ENCODE measurements at regions not wholly inside any gene's neighbourhood (a gene's known extent, or its start where the extent isn't known, plus 50 kb on each side); places are given as distances from the start of the nearest gene placed in this dataset.

DNA sequence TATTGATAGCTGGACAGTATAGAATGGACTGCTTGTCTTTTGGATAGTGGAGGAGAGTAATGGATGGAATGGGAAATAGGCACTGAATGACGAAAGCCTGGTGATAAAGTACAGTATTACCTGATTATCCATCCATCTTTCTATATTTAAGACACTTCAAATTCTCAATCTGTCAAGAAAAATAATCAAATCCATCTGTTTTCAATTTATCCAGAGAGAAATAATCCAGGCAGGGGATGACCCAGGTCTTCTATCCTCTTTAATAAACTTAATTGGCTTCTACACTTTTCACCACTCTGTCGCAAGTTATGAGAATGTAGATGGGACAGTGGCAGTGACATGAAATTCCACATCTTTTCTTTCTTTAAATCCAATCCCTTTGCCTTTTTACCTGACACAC lies 420.3 kb upstream of the PDZRN3 start:
- Mint-ChIP-seq H3K27me3 (ENCODE audit: low read depth) (no peaks in the 10 kb centered on the region), H3K4me1 (ENCODE audit: low read depth) (no peaks in the 10 kb centered on the region), H3K27ac (no peak overlapping the region), H3K36me3 (ENCODE audit: low read depth) (no peaks in the 10 kb centered on the region), H3K4me3 (no peak overlapping the region), H3K9me3 (ENCODE audit: insufficient read depth) (peaks cover 4% of the 10 kb centered on the region)
- CTCF ChIA-PET: no interaction called here
- POLR2A ChIA-PET: no interaction called here
- DNase-seq (no peak), ATAC-seq (no peak)

DNA sequence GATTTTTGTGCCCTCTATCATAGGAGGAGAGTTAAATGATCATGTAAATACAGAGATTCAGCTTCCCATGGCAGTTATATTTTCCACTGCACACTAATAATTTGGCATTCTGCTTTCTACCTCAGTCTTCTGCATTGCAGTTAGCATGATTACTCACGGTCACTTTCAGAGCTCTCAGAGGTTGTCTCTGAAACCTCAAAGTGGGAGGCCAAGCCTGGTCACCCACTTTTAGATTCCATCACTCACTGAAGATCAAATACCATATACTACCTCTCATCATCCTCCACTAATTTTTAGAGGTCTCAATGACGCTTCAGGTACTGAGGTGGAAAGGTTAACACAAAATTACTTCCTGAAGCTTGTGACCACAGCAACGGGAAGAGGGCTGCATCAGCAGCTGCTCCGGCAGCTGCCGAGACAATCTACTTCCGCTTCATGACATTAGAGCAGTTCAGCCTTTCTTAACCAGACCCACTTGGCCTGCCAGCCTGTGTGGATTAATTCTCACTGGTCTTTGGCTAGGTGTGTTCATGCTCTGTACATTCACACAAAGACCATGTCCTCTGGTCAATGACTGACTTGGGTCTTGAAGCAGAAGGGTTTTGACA lies 416.4 kb upstream of the PDZRN3 start:
- ATAC-seq: no peak
- Mint-ChIP-seq H3K4me3 (no peak overlapping the region), H3K9me3 (ENCODE audit: insufficient read depth) (no peaks in the 10 kb centered on the region), H3K27ac (no peak overlapping the region), H3K4me1 (ENCODE audit: low read depth) (no peaks in the 10 kb centered on the region), H3K36me3 (ENCODE audit: low read depth) (no peaks in the 10 kb centered on the region), H3K27me3 (ENCODE audit: low read depth) (no peaks in the 10 kb centered on the region)
- POLR2A ChIA-PET: no interaction called here
- DNase-seq: no peak
- CTCF ChIA-PET: no interaction called here

DNA sequence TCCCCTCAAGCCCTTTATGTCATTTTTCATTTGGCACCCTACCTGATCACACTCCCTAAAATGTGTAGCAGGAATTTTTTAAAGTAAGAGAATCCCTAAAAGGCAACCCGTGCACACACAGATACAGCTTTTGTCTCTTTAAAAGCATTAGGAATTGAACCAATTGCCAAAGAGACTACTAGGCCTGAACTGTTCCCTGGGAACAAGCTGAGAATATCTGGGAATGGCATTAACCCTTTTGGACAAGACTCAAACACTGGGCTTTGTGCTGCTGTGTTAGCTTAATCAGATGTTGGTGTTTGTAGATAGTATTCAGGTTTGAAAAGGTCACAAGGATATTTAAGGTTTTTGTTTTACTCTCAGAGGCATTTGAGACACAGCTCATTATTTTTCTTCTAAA lies 414.4 kb upstream of the PDZRN3 start:
- ChIA-PET CTCF (no interaction called here), POLR2A (no interaction called here)
- no peaks in the 10 kb centered on the region for H3K27me3 Mint-ChIP-seq (ENCODE audit: low read depth)
- DNase-seq: no peak
- no peak overlapping the region for H3K4me3 Mint-ChIP-seq
- H3K9me3 Mint-ChIP-seq (ENCODE audit: insufficient read depth): no peaks in the 10 kb centered on the region
- H3K27ac Mint-ChIP-seq: no peak overlapping the region
- no peaks in the 10 kb centered on the region for H3K36me3 Mint-ChIP-seq (ENCODE audit: low read depth)
- no peak for ATAC-seq
- H3K4me1 Mint-ChIP-seq (ENCODE audit: low read depth): no peaks in the 10 kb centered on the region

DNA sequence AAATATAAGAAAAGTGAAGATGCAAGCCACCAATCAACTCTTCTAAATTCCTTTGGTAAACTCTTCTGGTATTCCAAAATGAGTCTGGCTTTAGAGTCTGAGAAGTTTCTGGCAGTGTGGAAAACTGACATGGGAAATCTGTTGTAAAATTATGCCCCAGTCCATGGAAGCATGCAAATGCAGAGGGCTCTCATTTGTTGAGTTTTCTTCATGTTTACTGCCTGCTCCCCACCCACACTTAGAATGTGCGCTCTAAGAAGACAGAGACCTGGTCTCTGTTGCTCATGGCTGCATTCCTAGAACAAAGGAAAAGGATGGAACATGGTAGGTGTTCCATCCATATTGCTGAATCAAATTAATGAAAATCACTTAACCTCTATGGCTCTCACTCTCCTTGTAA lies 411.8 kb upstream of the PDZRN3 start:
- Mint-ChIP-seq H3K9me3 (ENCODE audit: insufficient read depth) (no peaks in the 10 kb centered on the region), H3K27ac (no peak overlapping the region), H3K4me3 (no peak overlapping the region), H3K36me3 (ENCODE audit: low read depth) (no peaks in the 10 kb centered on the region), H3K4me1 (ENCODE audit: low read depth) (no peaks in the 10 kb centered on the region), H3K27me3 (ENCODE audit: low read depth) (no peaks in the 10 kb centered on the region)
- ATAC-seq: no peak
- ChIA-PET POLR2A (no interaction called here), CTCF (no interaction called here)
- no peak for DNase-seq

DNA sequence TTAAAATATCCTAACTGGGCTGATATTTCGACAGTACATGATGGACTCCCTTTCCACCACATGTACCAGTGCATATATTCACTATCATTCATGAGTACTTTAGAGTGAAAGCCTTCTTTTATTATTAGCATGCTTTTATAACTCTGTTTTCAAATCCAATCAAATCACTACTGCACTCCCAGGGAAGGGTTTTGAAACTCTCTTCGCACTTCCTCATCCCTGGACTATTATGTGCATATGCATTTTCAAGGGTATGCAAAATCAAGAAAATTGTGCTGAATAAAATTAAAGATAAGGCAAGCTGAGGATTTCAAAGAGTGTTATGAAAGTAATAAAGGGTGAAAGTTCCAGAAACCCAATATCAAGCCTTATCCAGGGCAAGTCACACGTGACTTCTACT lies 411.4 kb upstream of the PDZRN3 start:
- POLR2A ChIA-PET: no interaction called here
- CTCF ChIA-PET: no interaction called here
- H3K4me3 Mint-ChIP-seq: no peak overlapping the region
- H3K27me3 Mint-ChIP-seq (ENCODE audit: low read depth): no peaks in the 10 kb centered on the region
- no peaks in the 10 kb centered on the region for H3K4me1 Mint-ChIP-seq (ENCODE audit: low read depth)
- no peaks in the 10 kb centered on the region for H3K36me3 Mint-ChIP-seq (ENCODE audit: low read depth)
- no peak overlapping the region for H3K27ac Mint-ChIP-seq
- no peak for DNase-seq
- no peak for ATAC-seq
- no peaks in the 10 kb centered on the region for H3K9me3 Mint-ChIP-seq (ENCODE audit: insufficient read depth)

DNA sequence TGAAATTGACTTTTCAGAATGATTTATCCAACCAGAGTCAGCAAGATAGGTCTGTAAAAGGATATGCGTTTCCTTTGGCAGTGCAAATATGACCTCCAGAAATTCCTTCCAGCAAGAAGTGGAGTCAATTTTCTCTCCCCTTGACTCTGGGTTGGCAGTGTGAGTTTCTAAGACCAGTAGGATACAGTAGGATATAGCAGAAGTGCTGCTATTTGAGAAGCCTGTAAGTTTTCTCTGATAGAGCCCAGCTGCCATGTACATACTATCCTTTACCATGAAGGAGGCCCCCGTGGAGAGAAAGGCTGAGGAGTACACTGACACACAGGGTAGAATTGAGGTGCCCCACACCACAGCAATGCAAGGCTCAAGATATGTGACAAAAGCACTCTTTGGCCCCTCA lies 409.1 kb upstream of the PDZRN3 start:
- Mint-ChIP-seq H3K27ac (no peak overlapping the region), H3K4me1 (ENCODE audit: low read depth) (no peaks in the 10 kb centered on the region), H3K27me3 (ENCODE audit: low read depth) (no peaks in the 10 kb centered on the region), H3K4me3 (no peak overlapping the region), H3K9me3 (ENCODE audit: insufficient read depth) (no peaks in the 10 kb centered on the region), H3K36me3 (ENCODE audit: low read depth) (no peaks in the 10 kb centered on the region)
- ChIA-PET POLR2A (no interaction called here), CTCF (no interaction called here)
- ATAC-seq (no peak), DNase-seq (no peak)

DNA sequence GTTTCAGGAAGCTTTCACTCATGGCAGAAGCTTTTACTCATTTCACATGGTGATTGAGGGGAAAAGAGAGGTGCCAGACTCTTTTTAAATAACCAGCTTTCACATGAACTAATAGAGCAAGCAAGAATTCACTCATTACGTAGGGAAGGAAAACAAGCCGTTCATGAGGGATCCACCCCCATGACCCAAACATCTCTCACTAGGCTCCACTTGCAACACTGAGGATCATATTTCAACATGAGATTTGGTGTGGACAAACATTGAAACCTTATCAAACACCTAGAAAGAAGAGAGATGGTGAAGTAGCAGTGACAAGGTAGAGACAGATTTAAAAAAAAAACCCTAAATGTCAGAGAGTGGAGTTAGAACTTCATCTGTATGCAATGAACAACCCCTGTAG lies 408.6 kb upstream of the PDZRN3 start:
- ATAC-seq (no peak), DNase-seq (no peak)
- Mint-ChIP-seq H3K4me3 (no peak overlapping the region), H3K9me3 (ENCODE audit: insufficient read depth) (no peaks in the 10 kb centered on the region), H3K36me3 (ENCODE audit: low read depth) (no peaks in the 10 kb centered on the region), H3K27me3 (ENCODE audit: low read depth) (no peaks in the 10 kb centered on the region), H3K4me1 (ENCODE audit: low read depth) (no peaks in the 10 kb centered on the region), H3K27ac (no peak overlapping the region)
- ChIA-PET POLR2A (no interaction called here), CTCF (no interaction called here)

DNA sequence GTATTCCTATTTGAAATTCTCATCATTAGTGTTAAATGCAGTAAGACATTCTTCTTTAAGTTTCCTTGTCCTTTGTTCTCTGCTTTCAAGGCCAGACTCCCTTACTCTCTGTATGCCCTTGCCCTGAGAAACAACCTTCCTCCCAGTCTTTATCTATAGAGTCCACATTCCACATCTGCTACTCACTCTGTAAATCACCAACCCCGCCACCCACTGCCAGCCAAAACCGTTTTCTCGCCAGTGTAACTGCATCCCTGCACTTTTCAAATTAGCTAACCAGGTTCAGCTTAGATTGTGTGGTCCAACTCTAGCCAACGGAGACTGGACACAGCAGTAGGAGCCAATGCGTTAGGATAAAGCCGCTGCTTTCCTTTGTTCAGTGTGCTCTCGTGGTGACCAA lies 402.4 kb upstream of the PDZRN3 start:
- no peak for ATAC-seq
- ChIA-PET CTCF (no interaction called here), POLR2A (no interaction called here)

DNA sequence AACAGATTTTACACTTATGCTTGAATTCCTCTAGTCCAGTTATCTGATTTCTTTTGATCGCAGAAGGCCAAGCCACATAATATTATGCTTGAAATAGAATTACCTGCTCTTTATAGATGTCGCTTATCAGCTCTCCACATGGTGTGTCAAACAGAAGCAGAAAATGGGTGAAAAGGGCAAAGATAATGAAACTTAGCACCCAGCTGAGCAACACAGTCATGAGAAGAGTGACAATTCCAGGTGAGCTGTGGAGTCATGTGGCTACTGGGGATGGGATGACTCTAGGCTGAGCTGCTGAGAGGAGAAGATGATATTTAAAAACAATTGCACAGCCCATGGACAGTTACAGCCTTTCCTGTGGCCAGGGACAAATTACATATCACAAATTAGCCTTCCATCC lies 398.7 kb upstream of the PDZRN3 start:
- no peak overlapping the region for H3K4me3 Mint-ChIP-seq
- H3K27me3 Mint-ChIP-seq (ENCODE audit: low read depth): no peaks in the 10 kb centered on the region
- ATAC-seq (no peak), DNase-seq (no peak)
- peaks cover 3% of the 10 kb centered on the region for H3K9me3 Mint-ChIP-seq (ENCODE audit: insufficient read depth)
- H3K36me3 Mint-ChIP-seq (ENCODE audit: low read depth): no peaks in the 10 kb centered on the region
- no peaks in the 10 kb centered on the region for H3K4me1 Mint-ChIP-seq (ENCODE audit: low read depth)
- CTCF ChIA-PET: no interaction called here
- H3K27ac Mint-ChIP-seq: no peak overlapping the region
- POLR2A ChIA-PET: no interaction called here

More for the DNA sequence above, 402.4 kb upstream of the PDZRN3 start:
- Mint-ChIP-seq H3K4me3 (no peak overlapping the region), H3K27me3 (ENCODE audit: low read depth) (no peaks in the 10 kb centered on the region), H3K4me1 (ENCODE audit: low read depth) (no peaks in the 10 kb centered on the region), H3K27ac (no peak overlapping the region), H3K36me3 (ENCODE audit: low read depth) (no peaks in the 10 kb centered on the region), H3K9me3 (ENCODE audit: insufficient read depth) (peaks cover 3% of the 10 kb centered on the region)
- DNase-seq: no peak

DNA sequence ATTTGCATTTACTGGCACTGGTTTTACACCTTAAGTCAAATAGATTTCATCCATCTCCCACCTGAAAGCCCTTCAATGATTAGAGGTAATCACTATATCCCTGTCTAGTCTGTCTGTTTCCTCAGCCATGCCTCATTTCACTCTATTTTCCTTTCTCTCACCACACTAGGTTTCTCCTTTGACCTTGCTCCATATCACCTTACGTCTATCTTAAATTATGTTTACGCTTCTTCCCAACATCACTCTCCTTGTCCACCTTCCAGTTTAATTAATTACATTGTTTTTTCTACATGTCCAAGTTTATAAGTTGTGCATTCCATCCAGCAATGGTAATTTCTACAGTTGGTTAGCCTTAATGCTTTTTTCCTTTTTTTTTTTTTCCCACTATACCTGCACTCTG lies 396.7 kb upstream of the PDZRN3 start:
- Mint-ChIP-seq H3K27me3 (ENCODE audit: low read depth) (no peaks in the 10 kb centered on the region), H3K4me3 (no peak overlapping the region), H3K27ac (no peak overlapping the region), H3K9me3 (ENCODE audit: insufficient read depth) (peaks cover 3% of the 10 kb centered on the region), H3K36me3 (ENCODE audit: low read depth) (no peaks in the 10 kb centered on the region), H3K4me1 (ENCODE audit: low read depth) (no peaks in the 10 kb centered on the region)
- ATAC-seq (no peak), DNase-seq (no peak)
- ChIA-PET CTCF (no interaction called here), POLR2A (no interaction called here)

DNA sequence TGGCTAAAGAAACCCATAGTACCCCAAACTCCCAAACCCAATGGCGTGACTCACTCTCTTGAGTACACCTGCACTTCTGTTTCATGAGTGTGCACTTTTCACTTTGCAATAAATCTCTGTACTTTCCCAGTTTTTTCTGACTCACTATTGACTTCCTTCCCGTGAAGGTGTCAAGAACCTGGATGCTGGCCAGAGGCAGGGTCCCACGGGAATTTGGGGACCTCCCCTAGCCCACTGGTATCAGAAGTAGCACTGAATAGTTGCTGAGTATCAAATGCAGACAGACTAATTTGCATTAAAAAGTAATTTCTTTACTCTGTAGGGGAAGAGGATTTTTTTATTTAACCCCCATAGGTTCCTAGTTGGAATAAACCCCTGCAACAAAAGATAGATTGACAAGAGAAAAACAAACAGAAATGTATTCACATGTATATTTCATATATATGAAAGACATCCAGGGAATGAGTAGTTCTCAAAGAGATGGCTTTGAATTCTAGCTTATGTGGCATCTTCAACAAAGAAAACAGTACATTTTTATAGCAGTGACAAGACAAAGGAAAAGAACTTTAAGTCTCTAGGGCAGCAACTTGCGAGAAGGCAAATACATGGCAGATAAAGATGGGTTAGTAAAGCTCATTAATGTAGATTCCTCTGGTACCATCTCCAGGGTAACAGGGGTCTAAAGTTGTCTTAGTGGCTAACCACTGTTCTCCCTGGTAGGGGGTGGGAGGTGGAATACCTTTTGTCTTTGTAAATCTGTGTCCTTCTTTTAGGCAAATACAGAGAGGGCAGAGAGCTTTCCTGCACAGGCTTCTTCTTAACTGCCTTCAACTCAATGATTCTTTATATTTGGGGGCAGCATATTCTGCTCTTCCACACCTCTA lies 385.5 kb upstream of the PDZRN3 start:
- ChIA-PET POLR2A (no interaction called here), CTCF (no interaction called here)
- Mint-ChIP-seq H3K27ac (no peak overlapping the region), H3K9me3 (ENCODE audit: insufficient read depth) (no peaks in the 10 kb centered on the region), H3K4me1 (ENCODE audit: low read depth) (no peaks in the 10 kb centered on the region), H3K36me3 (ENCODE audit: low read depth) (no peaks in the 10 kb centered on the region), H3K4me3 (no peak overlapping the region), H3K27me3 (ENCODE audit: low read depth) (no peaks in the 10 kb centered on the region)
- DNase-seq (no peak), ATAC-seq (no peak)

DNA sequence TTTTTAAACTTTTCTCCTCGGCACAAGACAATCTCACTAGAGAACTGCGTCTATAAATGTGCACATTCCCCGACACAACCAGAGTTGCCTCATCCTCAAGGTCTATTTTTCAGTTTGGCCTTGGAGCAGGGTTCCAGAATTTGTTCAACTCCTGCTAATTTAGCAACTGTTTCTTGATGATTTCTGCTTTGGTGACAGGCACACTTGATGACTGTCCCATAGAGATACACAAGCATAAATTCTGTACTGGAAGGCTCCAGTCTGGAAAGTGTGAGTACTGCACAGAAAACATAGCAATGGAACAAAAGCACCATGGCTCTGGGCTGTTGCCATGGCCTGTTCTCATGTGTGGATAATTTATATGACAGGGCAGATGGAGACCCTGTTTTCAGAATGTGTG lies 379.6 kb upstream of the PDZRN3 start:
- CTCF ChIA-PET: no interaction called here

DNA sequence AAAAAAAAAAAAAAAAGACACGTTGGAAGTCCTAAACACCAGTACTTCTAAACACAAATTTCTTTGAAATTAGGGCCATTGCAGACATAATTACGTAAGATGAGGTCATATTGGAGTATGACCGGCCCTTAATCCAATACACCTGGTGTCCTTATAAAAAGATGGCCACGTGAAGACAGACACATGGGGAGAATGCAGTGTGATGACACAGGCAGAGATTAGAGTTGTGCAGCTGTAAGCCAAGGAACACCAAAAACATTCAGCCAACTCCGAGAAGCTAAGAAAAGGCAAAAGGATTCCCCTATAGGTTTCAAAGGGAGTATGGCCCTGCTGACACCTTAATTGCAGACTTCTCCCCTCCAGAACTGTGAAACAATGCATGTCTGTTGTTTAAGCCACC lies 379.0 kb upstream of the PDZRN3 start:
- ChIA-PET CTCF (no interaction called here), POLR2A (no interaction called here)
- no peaks in the 10 kb centered on the region for H3K9me3 Mint-ChIP-seq (ENCODE audit: insufficient read depth)
- H3K27ac Mint-ChIP-seq: no peak overlapping the region
- no peak for ATAC-seq
- no peak for DNase-seq
- H3K4me1 Mint-ChIP-seq (ENCODE audit: low read depth): no peaks in the 10 kb centered on the region
- no peaks in the 10 kb centered on the region for H3K27me3 Mint-ChIP-seq (ENCODE audit: low read depth)
- no peaks in the 10 kb centered on the region for H3K36me3 Mint-ChIP-seq (ENCODE audit: low read depth)
- no peak overlapping the region for H3K4me3 Mint-ChIP-seq

More for the DNA sequence above, 379.6 kb upstream of the PDZRN3 start:
- no peaks in the 10 kb centered on the region for H3K9me3 Mint-ChIP-seq (ENCODE audit: insufficient read depth)
- ATAC-seq: no peak
- no peak for DNase-seq
- H3K36me3 Mint-ChIP-seq (ENCODE audit: low read depth): no peaks in the 10 kb centered on the region
- H3K27me3 Mint-ChIP-seq (ENCODE audit: low read depth): no peaks in the 10 kb centered on the region
- POLR2A ChIA-PET: no interaction called here
- no peak overlapping the region for H3K27ac Mint-ChIP-seq
- no peak overlapping the region for H3K4me3 Mint-ChIP-seq
- H3K4me1 Mint-ChIP-seq (ENCODE audit: low read depth): no peaks in the 10 kb centered on the region
